Astrocyte of the cerebellum (primary cell): ENCODE measurements at regions not wholly inside any gene's neighbourhood (a gene's known extent, or its start where the extent isn't known, plus 50 kb on each side); places are given as distances from the start of the nearest gene placed in this dataset.

ENCODE experiments used
- DNase-seq: peaks from one replicate; pipeline ENCODE4 v3.0.0-alpha.2; 2011; ENCODE audit warnings: low read depth
- H3K4me3 ChIP-seq: 2 replicates; pipeline ENCODE4 v1.5.1; 2011; ENCODE audit warnings: mild to moderate bottlenecking, low read depth, low read length, moderate library complexity
- CTCF ChIP-seq: IDR thresholded peaks from 2 replicates; pipeline ENCODE4 v1.5.1; 2012; ENCODE audit warnings: low read length, low read depth, moderate library complexity, mild to moderate bottlenecking; ENCODE audit errors: missing control alignments
- in situ Hi-C: cut with HindIII; loops from 2 replicates; pipeline ENCODE4 v1.10.0; 2017; ENCODE audit warnings: low sequenced_read_pairs

GRCh38 chr4:187612301-187612700 is 383.3 kb upstream of the ZFP42 start:
- in situ Hi-C loops = no loop called here
- H3K4me3 ChIP-seq = no peak overlapping the region
- no peak for DNase-seq
- no peak for TF ChIP-seq CTCF

GRCh38 chr4:187613089-187613839 is 382.3 kb upstream of the ZFP42 start:
- no peak for TF ChIP-seq CTCF
- no peak for DNase-seq
- in situ Hi-C loops = no loop called here
- H3K4me3 ChIP-seq = no peak overlapping the region

- TF ChIP-seq CTCF = no peak
- H3K4me3 ChIP-seq = no peak overlapping the region
- DNase-seq = no peak
- in situ Hi-C loops = no loop called here
Measured at GRCh38 chr4:187615972-187616371, 379.6 kb upstream of the ZFP42 start.

- no peak overlapping the region for H3K4me3 ChIP-seq
- TF ChIP-seq CTCF = no peak
- in situ Hi-C loops = no loop called here
- no peak for DNase-seq
Measured at GRCh38 chr4:187617113-187617512, 378.5 kb upstream of the ZFP42 start.

- TF ChIP-seq CTCF = no peak
- no peak overlapping the region for H3K4me3 ChIP-seq
- DNase-seq = peak; percentile 15
- in situ Hi-C loops = no loop called here
Measured at GRCh38 chr4:187618701-187619281, 376.8 kb upstream of the ZFP42 start.

- TF ChIP-seq CTCF = no peak
- DNase-seq = no peak
- in situ Hi-C loops = no loop called here
- no peak overlapping the region for H3K4me3 ChIP-seq
Measured at GRCh38 chr4:187619319-187619718, 376.3 kb upstream of the ZFP42 start.
